HEK293 (cell line): ENCODE measurements at regions not wholly inside any gene's neighbourhood (a gene's known extent, or its start where the extent isn't known, plus 50 kb on each side); places are given as distances from the start of the nearest gene placed in this dataset.

Experiments
- CTCF ChIA-PET: fragments of 350-600 bp; formaldehyde crosslinking; extraction: SDS; loops from one replicate; lab custom pipeline; 2021; ENCODE audit warnings: antibody characterized with exemption; lab: Yijun Ruan, JAX
- POLR2A ChIA-PET: fragments of 300-600 bp; formaldehyde crosslinking; extraction: SDS; loops from one replicate; lab custom pipeline; 2020; ENCODE audit warnings: antibody characterized with exemption, inconsistent platforms; lab: Yijun Ruan, JAX
- H3K27ac ChIP-seq: fragments of 200-500 bp; sonication (Bioruptor generic); 2 replicates; pipeline ENCODE4 v1.5.1; 2014; ENCODE audit warnings: low read depth, low read length, control low read depth, inconsistent platforms; ENCODE audit errors: extremely low read depth
- H3K36me3 ChIP-seq, 2 experiments: fragments of 200-500 bp in 1 of 2; sonication (Bioruptor generic) in 1 of 2; 1 replicate in 1 of 2; 2 replicates in 1 of 2; pipeline ENCODE4 v1.5.1; 2014 to 2017; ENCODE audit warnings: inconsistent platforms in 2 of 2, low read length in 2 of 2; ENCODE audit not compliant: control insufficient read depth in 2 of 2, insufficient read depth in 1 of 2
- H3K4me1 ChIP-seq: fragments of 200-500 bp; sonication (Bioruptor generic); 2 replicates; pipeline ENCODE4 v1.5.1; 2014; ENCODE audit warnings: mild to moderate bottlenecking, low read length, inconsistent platforms; ENCODE audit not compliant: control insufficient read depth, insufficient read depth
- H3K4me3 ChIP-seq: 2 replicates; pipeline ENCODE4 v1.5.1; 2011; ENCODE audit warnings: low read depth, mild to moderate bottlenecking, control low read depth, low read length, moderate library complexity
- H3K9me3 ChIP-seq: fragments of 200-500 bp; sonication (Bioruptor generic); 2 replicates; pipeline ENCODE4 v1.5.1; 2014; ENCODE audit warnings: low read depth, low read length, inconsistent platforms; ENCODE audit not compliant: control insufficient read depth, insufficient read depth
- GFI1B ChIP-seq: fragments of 450-650 bp; formaldehyde crosslinking; IDR thresholded peaks from 2 replicates; pipeline ENCODE4 v1.5.1; 2016; ENCODE audit warnings: missing biosample characterization, missing genetic modification characterization
- KLF7 ChIP-seq: fragments of 450-650 bp; formaldehyde crosslinking; IDR thresholded peaks from 2 replicates; pipeline ENCODE4 v1.5.1; 2016; ENCODE audit warnings: missing biosample characterization, missing genetic modification characterization, borderline replicate concordance
- PATZ1 ChIP-seq: fragments of 450-650 bp; formaldehyde crosslinking; IDR thresholded peaks from 2 replicates; pipeline ENCODE4 v1.5.1; 2016; ENCODE audit warnings: missing biosample characterization, missing genetic modification characterization
- PRDM1 ChIP-seq: fragments of 450-650 bp; formaldehyde crosslinking; IDR thresholded peaks from 2 replicates; pipeline ENCODE4; 2016; ENCODE audit warnings: missing biosample characterization, missing genetic modification characterization
- SALL2 ChIP-seq: fragments of 450-650 bp; formaldehyde crosslinking; IDR thresholded peaks from 2 replicates; pipeline ENCODE4 v1.5.0; 2017; ENCODE audit warnings: missing biosample characterization, mild to moderate bottlenecking, missing genetic modification characterization, borderline replicate concordance
- YY2 ChIP-seq: fragments of 450-650 bp; formaldehyde crosslinking; IDR thresholded peaks from 2 replicates; pipeline ENCODE4 v1.5.1; 2016; ENCODE audit warnings: missing biosample characterization, missing genetic modification characterization
- ZFHX2 ChIP-seq: fragments of 450-650 bp; formaldehyde crosslinking; conservative IDR thresholded peaks from 2 replicates; pipeline ENCODE4 v1.5.1; 2016; ENCODE audit warnings: missing biosample characterization, missing genetic modification characterization
- ZFP37 ChIP-seq: fragments of 450-650 bp; formaldehyde crosslinking; IDR thresholded peaks from 2 replicates; pipeline ENCODE4 v1.5.1; 2016; ENCODE audit warnings: missing biosample characterization, missing genetic modification characterization
- ZIC2 ChIP-seq: fragments of 450-650 bp; formaldehyde crosslinking; IDR thresholded peaks from 2 replicates; pipeline ENCODE4 v1.5.1; 2016; ENCODE audit warnings: missing biosample characterization, missing genetic modification characterization
- ZNF2 ChIP-seq: fragments of 450-650 bp; formaldehyde crosslinking; IDR thresholded peaks from 2 replicates; pipeline ENCODE4 v1.5.1; 2016; ENCODE audit warnings: missing biosample characterization, missing genetic modification characterization
- ZNF501 ChIP-seq: fragments of 450-650 bp; formaldehyde crosslinking; IDR thresholded peaks from 2 replicates; pipeline ENCODE4 v1.5.1; 2016; ENCODE audit warnings: missing biosample characterization, missing genetic modification characterization
- ZNF626 ChIP-seq: fragments of 450-650 bp; sonication (Bioruptor Pico); formaldehyde crosslinking; IDR thresholded peaks from 2 replicates; pipeline ENCODE4 v1.5.1; 2018; ENCODE audit warnings: missing biosample characterization, missing genetic modification characterization, inconsistent platforms
- ZNF629 ChIP-seq: fragments of 450-650 bp; formaldehyde crosslinking; IDR thresholded peaks from 2 replicates; pipeline ENCODE4 v1.5.1; 2017; ENCODE audit warnings: missing biosample characterization, missing genetic modification characterization
- ZNF768 ChIP-seq: fragments of 450-650 bp; formaldehyde crosslinking; IDR thresholded peaks from 2 replicates; pipeline ENCODE4 v1.5.1; 2018; ENCODE audit warnings: missing biosample characterization, mild to moderate bottlenecking, missing genetic modification characterization
- ZNF785 ChIP-seq: fragments of 450-650 bp; formaldehyde crosslinking; IDR thresholded peaks from 2 replicates; pipeline ENCODE4 v1.5.1; 2016; ENCODE audit warnings: missing biosample characterization, missing genetic modification characterization
- ZNF837 ChIP-seq: fragments of 450-650 bp; formaldehyde crosslinking; IDR thresholded peaks from 2 replicates; pipeline ENCODE4 v1.5.1; 2016; ENCODE audit warnings: missing biosample characterization, missing genetic modification characterization
- ZSCAN18 ChIP-seq: fragments of 450-650 bp; formaldehyde crosslinking; IDR thresholded peaks from 2 replicates; pipeline ENCODE4 v1.5.1; 2016; ENCODE audit warnings: missing biosample characterization, missing genetic modification characterization
- ZSCAN5A ChIP-seq: fragments of 450-650 bp; formaldehyde crosslinking; IDR thresholded peaks from 2 replicates; pipeline ENCODE4 v1.5.1; 2016; ENCODE audit warnings: missing biosample characterization, missing genetic modification characterization
- ZXDB ChIP-seq: fragments of 450-650 bp; formaldehyde crosslinking; IDR thresholded peaks from 2 replicates; pipeline ENCODE4 v1.5.1; 2016; ENCODE audit warnings: missing biosample characterization, missing genetic modification characterization
- TF ChIP-seq, protein P1 (sequence below): fragments of 450-650 bp; formaldehyde crosslinking; IDR thresholded peaks from 2 replicates; pipeline ENCODE4 v1.5.1; 2017; ENCODE audit warnings: missing biosample characterization, missing genetic modification characterization
- TF ChIP-seq, protein P2 (sequence below): fragments of 450-650 bp; formaldehyde crosslinking; IDR thresholded peaks from 2 replicates; pipeline ENCODE4 v1.5.1; 2016; ENCODE audit warnings: missing biosample characterization, missing genetic modification characterization

GRCh38 chr7:131623154-131623553, 66.7 kb upstream of the PODXL start:
- H3K9me3 ChIP-seq, result no peaks in the 10 kb centered on the region
- H3K36me3 ChIP-seq, result no peaks in the 10 kb centered on the region
- CTCF ChIA-PET, result interaction anchor here (0.6 kb wide), 2 partner anchors 8 to 77 kb away, joined by 3 to 4 read pairs; no protein-coding TSS in a partner anchor
- H3K4me3 ChIP-seq, result no peak overlapping the region
- POLR2A ChIA-PET, result no interaction called here
- H3K27ac ChIP-seq, result no peak overlapping the region
- TF ChIP-seq YY2 (tag by site-specific recombination) (no peak), ZIC2 (0 out of 2 replicates have a peak, but pooled peaks have one; percentile 20), ZNF626 (tag by site-specific recombination) (no peak), ZSCAN5A (tag by site-specific recombination) (no peak), ZSCAN18 (no peak), ZNF768 (no peak), PATZ1 (tag by site-specific recombination) (no peak)
- peaks cover 3% of the 10 kb centered on the region; the same call in 1 of the 2 replicates for H3K4me1 ChIP-seq

- POLR2A ChIA-PET, result no interaction called here
- CTCF ChIA-PET, result no interaction called here
- no peaks in the 10 kb centered on the region for H3K4me1 ChIP-seq
- no peak overlapping the region for H3K27ac ChIP-seq
- H3K36me3 ChIP-seq, result no peaks in the 10 kb centered on the region
- H3K9me3 ChIP-seq, result no peaks in the 10 kb centered on the region
- H3K4me3 ChIP-seq, result no peak overlapping the region
- TF ChIP-seq ZNF2 (tag by site-specific recombination), result no peak
- TF ChIP-seq ZNF837 (tag by site-specific recombination), result no peak
- TF ChIP-seq ZXDB (tag by site-specific recombination), result no peak
- TF ChIP-seq GFI1B, result no peak
- TF ChIP-seq ZNF629 (tag by site-specific recombination), result no peak
- no peak for TF ChIP-seq ZFP37 (tag by site-specific recombination)
Measured at GRCh38 chr7:131621652-131622051, 65.2 kb upstream of the PODXL start.

DNA sequence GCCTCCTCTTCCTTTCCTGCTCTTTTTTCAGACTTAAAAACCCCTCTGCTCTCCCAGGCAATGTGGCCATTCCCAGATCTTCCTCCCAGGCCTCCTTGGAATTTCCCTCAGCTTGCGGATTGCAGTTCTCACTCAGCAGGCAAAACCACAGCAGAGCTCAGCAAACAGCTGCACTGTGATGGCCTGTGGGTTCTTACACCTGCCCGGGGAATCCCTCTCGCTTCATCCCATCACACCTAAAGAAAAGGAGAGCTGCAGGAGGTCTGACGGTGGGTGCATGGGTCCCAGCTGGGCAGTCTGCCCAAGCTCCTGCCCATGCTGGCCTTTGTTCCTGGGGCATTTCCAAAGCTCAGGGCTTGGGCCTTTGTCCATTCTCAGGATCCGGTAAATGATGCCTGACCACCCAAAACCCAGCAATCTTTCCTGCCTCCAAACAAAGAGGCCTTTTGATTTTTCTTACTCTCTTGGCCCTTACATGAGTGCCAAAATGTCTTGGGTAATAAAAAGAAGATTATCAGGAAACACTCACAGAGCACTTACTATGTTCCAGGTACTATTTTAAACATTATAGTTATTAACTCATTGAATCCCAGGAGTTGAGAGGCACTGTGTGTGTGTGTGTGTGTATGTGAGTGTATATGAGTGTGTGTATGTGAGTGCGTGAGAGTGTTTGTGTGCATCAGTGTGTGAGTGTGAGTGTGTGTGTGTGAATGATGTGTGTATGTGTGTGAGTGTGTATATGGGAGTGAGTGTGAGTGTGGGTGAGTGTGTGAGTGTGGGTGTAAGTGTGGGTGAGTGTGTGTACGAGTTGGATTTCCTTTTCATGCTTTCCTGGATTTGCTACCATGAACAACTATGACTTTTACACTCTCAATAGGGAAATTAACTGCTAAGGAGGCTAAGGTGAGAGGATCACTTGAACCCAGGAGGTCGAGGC, 64.5 kb upstream of the PODXL start:
- H3K36me3 ChIP-seq, result no peaks in the 10 kb centered on the region
- no peak overlapping the region for H3K27ac ChIP-seq
- POLR2A ChIA-PET, result no interaction called here
- H3K4me1 ChIP-seq, result no peaks in the 10 kb centered on the region
- CTCF ChIA-PET, result interaction anchor here (0.6 kb wide), 1 partner anchor 736 kb away, joined by 3 read pairs; no protein-coding TSS in a partner anchor
- H3K4me3 ChIP-seq, result no peak overlapping the region
- no peaks in the 10 kb centered on the region for H3K9me3 ChIP-seq
- peak; percentile 73 for TF ChIP-seq PRDM1 (tag by site-specific recombination)
- 0 out of 2 replicates have a peak, but pooled peaks have one; percentile 22 for TF ChIP-seq SALL2 (tag by site-specific recombination)
- TF ChIP-seq ZNF501 (tag by site-specific recombination), result no peak
- TF ChIP-seq KLF7 (tag by site-specific recombination), result no peak
- TF ChIP-seq, protein P1, sequence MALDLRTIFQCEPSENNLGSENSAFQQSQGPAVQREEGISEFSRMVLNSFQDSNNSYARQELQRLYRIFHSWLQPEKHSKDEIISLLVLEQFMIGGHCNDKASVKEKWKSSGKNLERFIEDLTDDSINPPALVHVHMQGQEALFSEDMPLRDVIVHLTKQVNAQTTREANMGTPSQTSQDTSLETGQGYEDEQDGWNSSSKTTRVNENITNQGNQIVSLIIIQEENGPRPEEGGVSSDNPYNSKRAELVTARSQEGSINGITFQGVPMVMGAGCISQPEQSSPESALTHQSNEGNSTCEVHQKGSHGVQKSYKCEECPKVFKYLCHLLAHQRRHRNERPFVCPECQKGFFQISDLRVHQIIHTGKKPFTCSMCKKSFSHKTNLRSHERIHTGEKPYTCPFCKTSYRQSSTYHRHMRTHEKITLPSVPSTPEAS (tag by site-specific recombination), result peak; percentile 69
- peak; percentile 46 for TF ChIP-seq ZFHX2 (tag by site-specific recombination)
- TF ChIP-seq, protein P2, sequence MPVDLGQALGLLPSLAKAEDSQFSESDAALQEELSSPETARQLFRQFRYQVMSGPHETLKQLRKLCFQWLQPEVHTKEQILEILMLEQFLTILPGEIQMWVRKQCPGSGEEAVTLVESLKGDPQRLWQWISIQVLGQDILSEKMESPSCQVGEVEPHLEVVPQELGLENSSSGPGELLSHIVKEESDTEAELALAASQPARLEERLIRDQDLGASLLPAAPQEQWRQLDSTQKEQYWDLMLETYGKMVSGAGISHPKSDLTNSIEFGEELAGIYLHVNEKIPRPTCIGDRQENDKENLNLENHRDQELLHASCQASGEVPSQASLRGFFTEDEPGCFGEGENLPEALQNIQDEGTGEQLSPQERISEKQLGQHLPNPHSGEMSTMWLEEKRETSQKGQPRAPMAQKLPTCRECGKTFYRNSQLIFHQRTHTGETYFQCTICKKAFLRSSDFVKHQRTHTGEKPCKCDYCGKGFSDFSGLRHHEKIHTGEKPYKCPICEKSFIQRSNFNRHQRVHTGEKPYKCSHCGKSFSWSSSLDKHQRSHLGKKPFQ (tag by site-specific recombination), result 0 out of 2 replicates have a peak, but pooled peaks have one; percentile 37
- peak; percentile 64 for TF ChIP-seq ZIC2
- TF ChIP-seq ZNF785, result peak; percentile 22; the same call in 1 of the 2 replicates
